Esophagus squamous epithelium (tissue), 5 donors: ENCODE measurements at regions not wholly inside any gene's neighbourhood (a gene's known extent, or its start where the extent isn't known, plus 50 kb on each side); places are given as distances from the start of the nearest gene placed in this dataset.

Experiments
- DNase-seq: peaks from one replicate; lab custom pipeline; 2025; lab: John Stamatoyannopoulos, UW
- H3K27ac ChIP-seq, 4 donors: fragments of 200-600 bp; sonication (generic); one replicate each; pipeline ENCODE4 v1.5.1; 2016 to 2019; ENCODE audit warnings: mild to moderate bottlenecking in 1 of 4
- H3K27me3 ChIP-seq, 4 donors: fragments of 200-600 bp; sonication (generic); 1 replicate in 3 of 4; 2 replicates in 1 of 4; pipeline versions ENCODE4 v1.5.1 to v1.6.0; 2017 to 2021; ENCODE audit warnings: antibody characterized with exemption in 1 of 4
- H3K36me3 ChIP-seq, 3 donors: fragments of 200-600 bp; sonication (generic); one replicate each; pipeline ENCODE4 v1.5.1; 2016 to 2019
- H3K4me1 ChIP-seq, 3 donors: fragments of 200-600 bp; sonication (generic); one replicate each; pipeline ENCODE4 v1.5.1; 2017 to 2019
- H3K4me3 ChIP-seq, 4 donors: fragments of 200-600 bp; sonication (generic); 1 replicate in 3 of 4; 2 replicates in 1 of 4; pipeline ENCODE4 v1.5.1; 2016 to 2019; ENCODE audit warnings: mild to moderate bottlenecking in 2 of 4, moderate library complexity in 1 of 4
- H3K9me3 ChIP-seq, 3 donors: fragments of 200-600 bp; sonication (generic); one replicate each; pipeline ENCODE4 v1.5.1; 2016 to 2019
- POLR2A ChIP-seq, 4 donors: fragments of 450-650 bp; IDR thresholded peaks; one replicate each; pipeline ENCODE4 v1.6.1; 2017; ENCODE audit warnings: antibody characterized with exemption in 4 of 4, mild to moderate bottlenecking in 4 of 4, moderate library complexity in 3 of 4
- WGBS, 2 donors: methylation state at CpG; one replicate each; pipeline ENCODE4 v1.1.5; 2018; 5-methylcytosine and 5-hydroxymethylcytosine counted together
- intact Hi-C: fragments of 100-400 bp; cut with DNase I; formaldehyde crosslinking; loops from one replicate; pipeline ENCODE4 v1.15.0; 2022
- TF ChIP-seq, protein P1 (sequence below), 6 experiments: fragments of 450-650 bp in 4 of 6; fragments of 200-600 bp in 2 of 6; sonication (generic) in 2 of 6; IDR thresholded peaks; one replicate each; pipeline ENCODE4 v1.5.1; 2016 to 2019; ENCODE audit warnings: antibody characterized with exemption in 6 of 6, mild to moderate bottlenecking in 4 of 6, moderate library complexity in 4 of 6
- donor health status: DM: yes; HTN: yes; CAD: no.

GRCh38 chr2:224287531-224287930, 114.4 kb downstream of the FAM124B start:
- no peak overlapping the region for H3K4me3 ChIP-seq
- intact Hi-C loops = no loop called here
- TF ChIP-seq POLR2A (IDR thresholded peaks at IDR 0.05) = no peak
- TF ChIP-seq, protein P1, sequence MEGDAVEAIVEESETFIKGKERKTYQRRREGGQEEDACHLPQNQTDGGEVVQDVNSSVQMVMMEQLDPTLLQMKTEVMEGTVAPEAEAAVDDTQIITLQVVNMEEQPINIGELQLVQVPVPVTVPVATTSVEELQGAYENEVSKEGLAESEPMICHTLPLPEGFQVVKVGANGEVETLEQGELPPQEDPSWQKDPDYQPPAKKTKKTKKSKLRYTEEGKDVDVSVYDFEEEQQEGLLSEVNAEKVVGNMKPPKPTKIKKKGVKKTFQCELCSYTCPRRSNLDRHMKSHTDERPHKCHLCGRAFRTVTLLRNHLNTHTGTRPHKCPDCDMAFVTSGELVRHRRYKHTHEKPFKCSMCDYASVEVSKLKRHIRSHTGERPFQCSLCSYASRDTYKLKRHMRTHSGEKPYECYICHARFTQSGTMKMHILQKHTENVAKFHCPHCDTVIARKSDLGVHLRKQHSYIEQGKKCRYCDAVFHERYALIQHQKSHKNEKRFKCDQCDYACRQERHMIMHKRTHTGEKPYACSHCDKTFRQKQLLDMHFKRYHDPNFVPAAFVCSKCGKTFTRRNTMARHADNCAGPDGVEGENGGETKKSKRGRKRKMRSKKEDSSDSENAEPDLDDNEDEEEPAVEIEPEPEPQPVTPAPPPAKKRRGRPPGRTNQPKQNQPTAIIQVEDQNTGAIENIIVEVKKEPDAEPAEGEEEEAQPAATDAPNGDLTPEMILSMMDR (IDR thresholded peaks at IDR 0.05) = no peak
- 14 to 36% methylated on average over 2 of the region's 2 CpGs for WGBS, 2 donors
- no peaks in the 10 kb centered on the region for H3K9me3 ChIP-seq
- no peaks in the 10 kb centered on the region for H3K36me3 ChIP-seq
- H3K4me1 ChIP-seq = peaks cover 0 to 6% (median 0%) of the 10 kb centered on the region in 3 donors
- H3K27ac ChIP-seq = no peak overlapping the region
- H3K27me3 ChIP-seq = peaks cover 0 to 5% (median 0%) of the 10 kb centered on the region in 4 donors
- DNase-seq = no peak

GRCh38 chr2:224286923-224287322, 115.0 kb downstream of the FAM124B start:
- no peaks in the 10 kb centered on the region for H3K9me3 ChIP-seq
- no peak overlapping the region for H3K4me3 ChIP-seq
- DNase-seq = no peak
- no peak overlapping the region for H3K27ac ChIP-seq
- no peaks in the 10 kb centered on the region for H3K36me3 ChIP-seq
- H3K27me3 ChIP-seq = peaks cover 0 to 5% (median 0%) of the 10 kb centered on the region in 4 donors
- peaks cover 0 to 6% (median 0%) of the 10 kb centered on the region in 3 donors for H3K4me1 ChIP-seq
- intact Hi-C loops = no loop called here
- TF ChIP-seq POLR2A (IDR thresholded peaks at IDR 0.05) = no peak
- TF ChIP-seq, protein P1 (IDR thresholded peaks at IDR 0.05) = peak in 1 of 6 experiments; percentile 10
- 44 to 64% methylated on average over 2 of the region's 2 CpGs for WGBS, 2 donors

DNA sequence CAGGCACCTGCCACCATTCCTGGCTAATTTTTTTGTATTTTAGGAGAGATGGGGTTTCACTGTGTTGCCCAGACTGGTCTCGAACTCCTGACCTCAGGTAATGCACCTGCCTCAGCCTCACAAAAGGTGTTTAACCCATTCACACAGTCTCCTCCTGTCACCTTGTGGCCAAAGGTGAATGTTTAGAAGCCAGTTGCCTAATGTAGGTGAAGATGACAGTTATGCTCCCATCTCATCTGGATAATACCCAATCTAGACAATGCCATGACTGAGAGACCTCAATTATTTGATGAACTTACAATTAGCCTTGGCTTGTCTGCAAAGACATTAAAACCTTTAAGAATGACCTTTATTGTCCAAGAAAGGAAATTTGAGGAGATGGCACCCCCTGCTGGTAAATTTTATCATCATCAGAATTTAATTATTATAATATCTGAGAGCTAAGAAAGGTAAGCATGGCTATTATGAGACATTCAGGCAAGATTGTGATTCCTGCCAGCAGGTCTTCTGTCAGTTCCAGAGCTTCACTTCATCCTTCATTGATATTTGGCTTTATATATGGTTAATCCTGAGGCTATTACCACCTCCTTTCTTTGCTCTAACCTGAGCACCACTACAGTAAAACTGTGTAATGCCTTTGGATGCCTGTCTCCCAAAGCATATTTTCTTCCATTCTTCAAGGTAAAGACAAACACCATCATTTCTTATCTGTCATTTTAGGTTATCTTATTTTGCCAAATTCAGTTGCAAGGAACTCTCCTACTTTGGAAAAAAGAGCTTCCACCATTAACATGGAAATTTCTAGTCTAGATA, 117.6 kb downstream of the FAM124B start:
- H3K4me1 ChIP-seq = peaks cover 0 to 6% (median 0%) of the 10 kb centered on the region in 3 donors
- H3K4me3 ChIP-seq = no peak overlapping the region
- intact Hi-C loops = loop anchor here (5.0 kb wide), 2 partner anchors 287 to 312 kb away; no protein-coding TSS in a partner anchor
- no peak for DNase-seq
- no peak for TF ChIP-seq POLR2A (IDR thresholded peaks at IDR 0.05)
- TF ChIP-seq, protein P1 (IDR thresholded peaks at IDR 0.05) = peak; percentile 55 to 90 (median 80)
- H3K36me3 ChIP-seq = no peaks in the 10 kb centered on the region
- no peak overlapping the region for H3K27ac ChIP-seq
- no peaks in the 10 kb centered on the region for H3K27me3 ChIP-seq
- no peaks in the 10 kb centered on the region for H3K9me3 ChIP-seq
- 13 to 14% methylated on average over 1 of the region's 1 CpG for WGBS, 2 donors

- intact Hi-C loops = loop anchor here (5.0 kb wide), 2 partner anchors 286 to 311 kb away; no protein-coding TSS in a partner anchor
- H3K27me3 ChIP-seq = no peaks in the 10 kb centered on the region
These were observed 118.4 kb downstream of the FAM124B start for GRCh38 chr2:224283466-224283965.

More at GRCh38 chr2:224283466-224283965, 118.4 kb downstream of the FAM124B start:
- Histone ChIP-seq H3K36me3 (no peaks in the 10 kb centered on the region), H3K4me3 (no peak overlapping the region), H3K4me1 (peaks cover 0 to 6% (median 0%) of the 10 kb centered on the region in 3 donors), H3K27ac (no peak overlapping the region), H3K9me3 (no peaks in the 10 kb centered on the region)
- 71 to 73% methylated on average over 7 to 8 of the region's 8 CpGs for WGBS, 2 donors
- TF ChIP-seq, protein P1 (IDR thresholded peaks at IDR 0.05) = no peak
- no peak for TF ChIP-seq POLR2A (IDR thresholded peaks at IDR 0.05)
- DNase-seq = no peak
